CD14-positive monocyte (primary cell): ENCODE measurements at regions not wholly inside any gene's neighbourhood (a gene's known extent, or its start where the extent isn't known, plus 50 kb on each side); places are given as distances from the start of the nearest gene placed in this dataset.

ENCODE experiments used
- DNase-seq, 3 donors: peaks; one replicate each; pipeline ENCODE4 v3.0.0-alpha.2; 2011 to 2022
- H2AFZ ChIP-seq: 2 replicates; pipeline ENCODE4 v1.6.0; 2012; ENCODE audit warnings: mild to moderate bottlenecking, low read depth, low read length, inconsistent platforms; ENCODE audit not compliant: insufficient read depth, poor library complexity, severe bottlenecking
- H3K27ac ChIP-seq, 2 donors: 1 replicate in 1 of 2; 2 replicates in 1 of 2; pipeline ENCODE4 v1.5.1; 2012 to 2013; ENCODE audit warnings: low read length in 2 of 2, control low read depth in 1 of 2, inconsistent platforms in 1 of 2, low read depth in 1 of 2, mild to moderate bottlenecking in 1 of 2
- H3K27me3 ChIP-seq, 2 donors: one replicate each; pipeline versions ENCODE4 v1.6.0 to v1.6.1; 2011 to 2013; ENCODE audit warnings: low read length in 2 of 2; ENCODE audit not compliant: control insufficient read depth in 2 of 2, insufficient read depth in 2 of 2
- H3K36me3 ChIP-seq, 2 donors: replicated peaks in 1 of 2; 1 replicate in 1 of 2; 2 replicates in 1 of 2; pipeline versions ENCODE4 v1.5.1 to v1.6.1; 2012 to 2013; ENCODE audit warnings: low read length in 2 of 2, control low read depth in 1 of 2, inconsistent platforms in 1 of 2, mild to moderate bottlenecking in 1 of 2; ENCODE audit not compliant: insufficient read depth in 2 of 2, control insufficient read depth in 1 of 2
- H3K4me1 ChIP-seq, 2 donors: 1 replicate in 1 of 2; 2 replicates in 1 of 2; pipeline versions ENCODE4 v1.5.1 to v1.6.1; 2012 to 2013; ENCODE audit warnings: low read length in 2 of 2, control low read depth in 1 of 2, inconsistent platforms in 1 of 2, mild to moderate bottlenecking in 1 of 2, moderate library complexity in 1 of 2; ENCODE audit not compliant: insufficient read depth in 2 of 2, control insufficient read depth in 1 of 2
- H3K4me2 ChIP-seq: replicated peaks from 2 replicates; pipeline ENCODE3; 2012; ENCODE audit warnings: low read length, moderate library complexity, mild to moderate bottlenecking; ENCODE audit not compliant: poor library complexity, severe bottlenecking; ENCODE audit errors: extremely low read depth
- H3K4me3 ChIP-seq, 3 experiments: fragments of 200-600 bp in 1 of 3; sonication (generic) in 1 of 3; replicated peaks in 1 of 3; 1 replicate in 2 of 3; 2 replicates in 1 of 3; pipeline ENCODE4 v1.5.1; 2011 to 2013; ENCODE audit warnings: low read length in 3 of 3, mild to moderate bottlenecking in 3 of 3, control low read depth in 2 of 3, low read depth in 2 of 3, inconsistent platforms in 1 of 3, moderate library complexity in 1 of 3
- H3K79me2 ChIP-seq: 2 replicates; pipeline ENCODE4 v1.6.0; 2012; ENCODE audit warnings: mild to moderate bottlenecking, control low read depth, inconsistent platforms, low read length, moderate library complexity; ENCODE audit not compliant: insufficient read depth
- H3K9ac ChIP-seq: 2 replicates; pipeline ENCODE4 v1.6.0; 2017; ENCODE audit warnings: low read length, mild to moderate bottlenecking; ENCODE audit not compliant: insufficient read depth, poor library complexity, severe bottlenecking
- H3K9me3 ChIP-seq, 2 donors: replicated peaks in 1 of 2; 1 replicate in 1 of 2; 2 replicates in 1 of 2; pipeline versions ENCODE4 v1.5.1 to v1.6.1; 2012 to 2013; ENCODE audit warnings: low read length in 2 of 2, control low read depth in 1 of 2; ENCODE audit not compliant: control insufficient read depth in 1 of 2, insufficient read depth in 1 of 2
- H4K20me1 ChIP-seq: 2 replicates; pipeline ENCODE4 v1.6.0; 2012; ENCODE audit warnings: mild to moderate bottlenecking, low read length, control low read depth, moderate library complexity; ENCODE audit not compliant: insufficient read depth
- H3K27ac Mint-ChIP-seq, 7 donors: one replicate each; pipeline ENCODE4 v1.8.0; 2020; ENCODE audit warnings: mild to moderate bottlenecking in 7 of 7, mixed read lengths in 7 of 7, moderate library complexity in 6 of 7, inconsistent platforms in 2 of 7
- H3K27me3 Mint-ChIP-seq, 3 donors: one replicate each; pipeline ENCODE4 v1.8.0; 2021 to 2022; ENCODE audit warnings: low read depth in 3 of 3, mild to moderate bottlenecking in 3 of 3, mixed read lengths in 3 of 3, moderate library complexity in 3 of 3, inconsistent platforms in 1 of 3
- H3K36me3 Mint-ChIP-seq, 2 donors: one replicate each; pipeline ENCODE4 v1.8.0; 2020; ENCODE audit warnings: mixed read lengths in 2 of 2, inconsistent platforms in 1 of 2, mild to moderate bottlenecking in 1 of 2
- H3K4me1 Mint-ChIP-seq: one replicate; pipeline ENCODE4 v1.8.0; 2020; ENCODE audit warnings: mild to moderate bottlenecking, mixed read lengths
- H3K4me3 Mint-ChIP-seq, 2 donors: one replicate each; pipeline ENCODE4 v1.8.0; 2020; ENCODE audit warnings: mild to moderate bottlenecking in 2 of 2, mixed read lengths in 2 of 2, moderate library complexity in 1 of 2
- H3K9me3 Mint-ChIP-seq, 7 donors: one replicate each; pipeline ENCODE4 v1.8.0; 2020 to 2022; ENCODE audit warnings: mixed read lengths in 7 of 7, mild to moderate bottlenecking in 6 of 7, moderate library complexity in 6 of 7, inconsistent platforms in 2 of 7
- CTCF ChIP-seq: fragments of 200-600 bp; IDR thresholded peaks from one replicate; pipeline ENCODE4 v1.8.0; 2022; ENCODE audit warnings: antibody characterized with exemption, mild to moderate bottlenecking
- WGBS: methylation state at CpG from one replicate; pipeline ENCODE4 v1.1.5; 2013; ENCODE audit warnings: missing lambda C conversion rate; ENCODE audit not compliant: insufficient coverage; 5-methylcytosine and 5-hydroxymethylcytosine counted together
- intact Hi-C, 2 donors: fragments of 100-400 bp; cut with micrococcal nuclease; formaldehyde crosslinking; loops; one replicate each; pipeline versions ENCODE4 v1.15.0 to v1.15.1; 2023

- no peaks in the 10 kb centered on the region for H3K36me3 ChIP-seq
- no peaks in the 10 kb centered on the region for H4K20me1 ChIP-seq
- WGBS, result 83% methylated on average over 1 of the region's 2 CpGs
- no peak for TF ChIP-seq CTCF
- H3K9ac ChIP-seq, result no peak overlapping the region
- no peaks in the 10 kb centered on the region for H3K9me3 ChIP-seq
- H3K79me2 ChIP-seq, result no peaks in the 10 kb centered on the region
- H3K27me3 ChIP-seq, result no peaks in the 10 kb centered on the region
- H3K4me2 ChIP-seq, result no peak overlapping the region
- H3K4me3 Mint-ChIP-seq, result no peak overlapping the region
- no peaks in the 10 kb centered on the region for H3K4me1 ChIP-seq
- H3K4me1 Mint-ChIP-seq, result no peaks in the 10 kb centered on the region
- intact Hi-C loops, result no loop called here
- H3K4me3 ChIP-seq, result no peak overlapping the region
- no peaks in the 10 kb centered on the region for H3K36me3 Mint-ChIP-seq
- peaks cover 0 to 6% (median 2%) of the 10 kb centered on the region in 7 donors for H3K9me3 Mint-ChIP-seq
- no peak overlapping the region for H2AFZ ChIP-seq
- peaks cover 0 to 2% (median 0%) of the 10 kb centered on the region in 3 donors for H3K27me3 Mint-ChIP-seq
- H3K27ac ChIP-seq, result no peak overlapping the region
- no peak for DNase-seq
- H3K27ac Mint-ChIP-seq, result no peak overlapping the region
Measured at GRCh38 chr4:43742083-43742482, 706.5 kb downstream of the KCTD8 start.

- Histone ChIP-seq H3K27ac (no peak overlapping the region), H3K4me3 (no peak overlapping the region), H3K4me1 (no peaks in the 10 kb centered on the region), H3K27me3 (no peaks in the 10 kb centered on the region), H3K9me3 (no peaks in the 10 kb centered on the region), H4K20me1 (no peaks in the 10 kb centered on the region), H3K9ac (no peak overlapping the region), H3K36me3 (no peaks in the 10 kb centered on the region), H3K79me2 (no peaks in the 10 kb centered on the region), H2AFZ (no peak overlapping the region), H3K4me2 (no peak overlapping the region)
- no peaks in the 10 kb centered on the region for H3K36me3 Mint-ChIP-seq
- no peaks in the 10 kb centered on the region for H3K27me3 Mint-ChIP-seq
- intact Hi-C loops, result no loop called here
- no peak for DNase-seq
- no peaks in the 10 kb centered on the region for H3K4me1 Mint-ChIP-seq
- no peak overlapping the region for H3K4me3 Mint-ChIP-seq
- no peak overlapping the region for H3K27ac Mint-ChIP-seq
- H3K9me3 Mint-ChIP-seq, result peaks cover 0 to 4% (median 0%) of the 10 kb centered on the region in 7 donors
- TF ChIP-seq CTCF, result no peak
- no CpG with 5 or more reads among the region's 3 CpGs for WGBS
Measured at GRCh38 chr4:43754566-43754965, 694.0 kb downstream of the KCTD8 start.
